Choroid plexus epithelial cell (primary cell): ENCODE measurements at regions not wholly inside any gene's neighbourhood (a gene's known extent, or its start where the extent isn't known, plus 50 kb on each side); places are given as distances from the start of the nearest gene placed in this dataset.

Experiments
- DNase-seq: peaks from one replicate; pipeline ENCODE4 v3.0.0-alpha.2; 2010; ENCODE audit warnings: low read depth
- H3K4me3 ChIP-seq: 2 replicates; pipeline ENCODE4 v1.5.1; 2011; ENCODE audit warnings: low read depth, mild to moderate bottlenecking, control low read depth, low read length, moderate library complexity
- TF ChIP-seq, protein P1 (sequence below): conservative IDR thresholded peaks from 2 replicates; pipeline ENCODE4 v1.5.1; 2011; ENCODE audit warnings: low read depth, mild to moderate bottlenecking, control low read depth, inconsistent platforms, low read length, moderate library complexity

DNA sequence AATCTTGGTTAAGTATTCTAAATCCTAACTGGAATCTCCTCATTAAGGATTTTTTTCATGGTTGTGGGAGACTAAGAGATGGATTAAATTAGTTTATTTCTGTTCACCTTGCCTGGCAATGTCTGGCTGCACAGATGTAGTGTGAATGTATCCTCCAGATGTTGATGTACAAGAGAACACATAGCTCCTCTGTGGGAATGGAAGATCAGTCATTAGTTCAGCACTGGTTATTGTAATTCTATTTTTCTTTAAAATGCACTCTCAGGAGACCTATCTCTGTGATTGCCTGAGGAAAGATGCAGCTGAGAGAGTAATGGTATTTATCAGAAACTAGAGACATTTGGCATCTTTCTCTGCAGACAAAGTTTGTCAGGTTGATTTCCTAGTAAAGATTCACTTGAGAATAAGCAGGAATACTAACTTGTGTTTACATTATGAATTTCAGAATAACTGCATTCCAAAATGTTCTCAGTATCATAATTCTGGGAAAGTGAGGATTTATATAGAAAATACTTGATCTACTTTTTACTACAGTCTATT, 178.6 kb downstream of the GIPC2 start:
- no peak overlapping the region for H3K4me3 ChIP-seq
- TF ChIP-seq, protein P1, sequence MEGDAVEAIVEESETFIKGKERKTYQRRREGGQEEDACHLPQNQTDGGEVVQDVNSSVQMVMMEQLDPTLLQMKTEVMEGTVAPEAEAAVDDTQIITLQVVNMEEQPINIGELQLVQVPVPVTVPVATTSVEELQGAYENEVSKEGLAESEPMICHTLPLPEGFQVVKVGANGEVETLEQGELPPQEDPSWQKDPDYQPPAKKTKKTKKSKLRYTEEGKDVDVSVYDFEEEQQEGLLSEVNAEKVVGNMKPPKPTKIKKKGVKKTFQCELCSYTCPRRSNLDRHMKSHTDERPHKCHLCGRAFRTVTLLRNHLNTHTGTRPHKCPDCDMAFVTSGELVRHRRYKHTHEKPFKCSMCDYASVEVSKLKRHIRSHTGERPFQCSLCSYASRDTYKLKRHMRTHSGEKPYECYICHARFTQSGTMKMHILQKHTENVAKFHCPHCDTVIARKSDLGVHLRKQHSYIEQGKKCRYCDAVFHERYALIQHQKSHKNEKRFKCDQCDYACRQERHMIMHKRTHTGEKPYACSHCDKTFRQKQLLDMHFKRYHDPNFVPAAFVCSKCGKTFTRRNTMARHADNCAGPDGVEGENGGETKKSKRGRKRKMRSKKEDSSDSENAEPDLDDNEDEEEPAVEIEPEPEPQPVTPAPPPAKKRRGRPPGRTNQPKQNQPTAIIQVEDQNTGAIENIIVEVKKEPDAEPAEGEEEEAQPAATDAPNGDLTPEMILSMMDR: no peak
- no peak for DNase-seq

DNA sequence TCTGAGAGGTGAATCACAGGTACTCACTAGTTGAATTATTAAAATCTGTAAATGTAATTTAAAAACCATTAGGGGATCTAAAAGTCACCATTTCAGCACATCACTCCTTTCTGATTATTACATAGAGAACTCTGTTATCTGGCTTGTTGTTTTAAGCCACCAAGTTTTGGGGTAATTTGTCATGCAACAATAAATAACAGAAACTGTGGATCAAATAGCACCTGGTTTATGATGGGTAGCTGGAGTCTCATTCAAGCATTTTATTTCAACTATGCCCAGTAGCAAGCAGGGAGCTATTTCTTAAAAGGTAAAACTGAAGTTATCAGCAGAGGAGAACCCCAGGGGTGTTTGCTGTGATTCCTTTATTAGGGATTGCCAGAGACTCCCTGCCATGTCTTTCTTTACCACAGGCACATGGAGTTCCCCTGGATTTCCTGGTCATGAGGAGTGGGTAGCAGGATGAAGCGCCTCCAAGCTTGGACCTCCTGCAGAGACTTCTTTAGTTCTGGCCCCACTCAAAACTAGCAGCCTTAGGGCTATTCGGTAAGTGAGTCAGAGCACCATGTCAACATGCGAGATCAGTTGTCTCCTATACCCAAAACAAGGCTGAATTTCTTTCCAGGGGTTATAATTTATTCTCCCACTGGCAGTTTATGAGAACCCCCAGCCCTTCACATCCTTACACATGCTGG, 179.2 kb downstream of the GIPC2 start:
- TF ChIP-seq, protein P1: no peak
- H3K4me3 ChIP-seq: no peak overlapping the region
- peak; percentile 53 for DNase-seq

DNA sequence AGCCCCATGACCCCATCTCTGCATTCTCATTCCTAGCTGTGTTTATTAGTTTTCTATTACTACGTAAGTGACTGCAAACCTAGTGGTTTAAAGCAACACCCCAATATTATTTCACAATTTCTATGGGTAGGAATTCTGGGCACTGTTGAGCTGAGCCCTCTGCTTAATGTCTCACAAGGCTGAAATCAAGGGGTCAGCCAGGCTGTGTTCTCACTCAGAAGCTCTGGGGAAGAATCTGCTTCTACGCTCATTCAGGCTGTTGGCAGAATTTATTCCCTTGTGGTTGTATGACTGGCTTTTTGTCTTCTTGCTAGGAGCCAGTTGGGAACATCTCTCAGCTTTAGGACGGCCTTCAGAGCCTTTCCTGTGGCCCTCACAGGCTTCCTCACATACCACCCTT, 181.0 kb downstream of the GIPC2 start:
- DNase-seq: no peak
- no peak overlapping the region for H3K4me3 ChIP-seq
- TF ChIP-seq, protein P1: no peak

DNA sequence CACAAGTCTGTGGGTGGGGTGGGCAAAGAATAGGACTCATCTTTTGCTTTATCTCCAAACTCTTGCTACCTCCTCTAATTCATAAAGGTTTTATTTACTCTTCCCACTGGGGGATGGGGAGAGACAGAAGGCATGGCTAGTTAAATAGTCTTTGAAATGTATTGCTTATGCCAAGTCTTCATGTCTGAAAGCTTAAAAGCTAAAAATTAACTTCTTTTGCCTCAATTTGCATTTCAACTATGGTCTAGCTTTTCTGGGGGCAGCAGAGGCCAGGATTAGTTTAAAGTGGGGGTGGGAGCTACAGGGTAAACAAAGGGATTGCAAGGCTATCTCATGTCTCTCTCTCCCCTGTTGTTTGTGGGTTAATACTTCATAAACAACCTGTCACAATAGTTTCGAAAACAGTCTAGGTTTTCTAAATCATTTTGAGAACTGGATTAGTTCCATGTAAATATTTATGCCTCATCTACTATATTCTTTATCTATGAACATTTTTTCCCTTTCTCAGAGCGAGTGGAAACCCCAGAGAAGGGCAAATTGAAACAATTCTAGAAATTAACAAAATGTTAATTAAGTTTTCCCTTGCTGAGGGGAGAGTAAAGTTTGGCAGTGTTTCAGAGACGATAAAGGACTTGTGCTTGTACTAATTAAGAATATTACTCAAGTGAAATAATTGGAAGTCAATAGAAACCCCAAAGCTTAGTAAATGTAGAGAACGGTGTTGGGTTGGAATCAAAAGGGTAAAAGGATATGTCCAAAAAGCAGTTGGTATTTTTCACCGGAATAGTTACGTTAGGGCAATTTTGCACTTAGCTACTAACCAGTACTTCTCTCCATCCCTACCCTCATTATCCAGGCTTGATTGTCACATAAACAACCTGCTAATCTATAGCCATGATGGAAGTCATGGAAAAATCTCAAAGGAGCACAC, 182.2 kb downstream of the GIPC2 start:
- H3K4me3 ChIP-seq: no peak overlapping the region
- TF ChIP-seq, protein P1: no peak
- no peak for DNase-seq

DNA sequence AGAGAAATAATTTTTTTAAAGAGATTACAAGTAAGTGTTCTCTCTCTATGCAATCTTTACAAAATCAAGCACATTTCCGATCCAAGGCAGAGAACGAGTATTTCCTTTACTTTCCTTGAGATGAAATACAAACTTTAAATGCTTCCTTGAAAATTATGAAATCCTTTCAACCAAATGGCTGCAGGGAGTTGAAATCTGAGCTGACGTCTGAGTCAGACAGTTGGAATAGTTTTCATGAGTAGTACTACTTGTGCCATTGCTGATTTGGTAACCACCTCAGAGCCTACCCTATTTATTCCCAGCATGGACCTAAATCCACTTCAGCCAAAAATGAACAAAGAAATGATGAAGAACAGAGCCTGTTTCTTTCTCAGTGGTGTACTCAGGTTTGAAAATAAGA, 183.6 kb downstream of the GIPC2 start:
- DNase-seq: peak; percentile 91
- TF ChIP-seq, protein P1: no peak
- H3K4me3 ChIP-seq: no peak overlapping the region

DNA sequence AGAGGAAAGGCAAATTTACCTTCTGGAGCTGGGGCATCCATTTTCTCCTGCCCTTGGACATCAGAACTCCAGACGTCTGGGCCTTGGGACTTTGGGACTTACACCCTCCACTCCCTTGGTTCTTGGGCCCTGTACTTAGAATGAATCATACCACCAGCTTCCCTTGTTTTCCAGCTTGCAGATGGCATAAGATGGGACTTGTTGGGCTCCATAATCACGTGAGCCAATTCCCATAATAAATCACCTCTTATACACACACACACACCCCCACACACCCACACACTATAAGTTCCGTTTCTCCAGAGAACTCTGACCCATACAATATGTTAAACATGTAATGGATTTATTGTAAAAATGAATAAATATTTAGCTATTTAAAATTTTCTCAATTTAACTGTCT, 185.7 kb downstream of the GIPC2 start:
- DNase-seq: no peak
- TF ChIP-seq, protein P1: no peak
- no peak overlapping the region for H3K4me3 ChIP-seq
